ENCODE measurements at regions not wholly inside any gene's neighbourhood (a gene's known extent, or its start where the extent isn't known, plus 50 kb on each side); places are given as distances from the start of the nearest gene placed in this dataset.

DNA sequence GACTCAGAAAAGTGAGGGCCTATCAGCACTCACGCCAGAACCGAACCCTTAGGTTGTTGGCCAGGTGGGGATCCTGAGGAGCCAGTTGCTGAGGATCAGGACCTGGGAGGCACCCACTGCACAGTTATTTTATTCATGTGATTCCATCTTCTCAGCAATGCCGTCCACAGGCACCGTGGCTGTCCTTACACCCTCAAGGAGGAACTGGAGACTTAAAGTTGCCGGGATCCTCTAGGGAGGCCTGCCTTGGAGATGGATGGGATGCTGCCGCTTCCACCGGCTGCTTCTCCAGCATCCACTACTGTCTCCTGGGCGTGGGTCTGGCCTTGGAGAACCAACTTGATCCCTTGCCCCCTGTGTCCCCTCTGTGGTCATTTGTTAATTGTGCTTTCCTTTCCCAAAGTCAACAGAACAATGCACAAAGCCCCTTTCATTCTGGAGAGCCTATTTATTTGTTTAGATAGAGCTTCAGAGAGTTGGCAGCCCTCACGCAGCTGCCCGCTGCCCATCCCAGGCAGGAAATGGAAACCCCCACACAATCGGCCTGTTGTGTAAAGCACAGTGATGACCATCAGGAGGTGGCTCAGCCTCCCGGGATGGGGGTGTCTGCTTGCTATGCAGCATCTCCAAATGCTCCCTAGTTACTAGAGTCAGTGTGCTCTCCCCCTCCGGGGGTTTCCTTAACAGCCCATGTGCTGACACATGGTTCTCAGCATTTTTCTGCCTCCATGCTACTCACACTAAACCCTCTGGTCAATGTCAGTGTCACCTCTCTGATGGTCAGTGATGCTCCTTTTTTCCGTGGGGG lies 52.9 kb upstream of the IGFBP3 start:
- TF ChIP-seq, protein P1, sequence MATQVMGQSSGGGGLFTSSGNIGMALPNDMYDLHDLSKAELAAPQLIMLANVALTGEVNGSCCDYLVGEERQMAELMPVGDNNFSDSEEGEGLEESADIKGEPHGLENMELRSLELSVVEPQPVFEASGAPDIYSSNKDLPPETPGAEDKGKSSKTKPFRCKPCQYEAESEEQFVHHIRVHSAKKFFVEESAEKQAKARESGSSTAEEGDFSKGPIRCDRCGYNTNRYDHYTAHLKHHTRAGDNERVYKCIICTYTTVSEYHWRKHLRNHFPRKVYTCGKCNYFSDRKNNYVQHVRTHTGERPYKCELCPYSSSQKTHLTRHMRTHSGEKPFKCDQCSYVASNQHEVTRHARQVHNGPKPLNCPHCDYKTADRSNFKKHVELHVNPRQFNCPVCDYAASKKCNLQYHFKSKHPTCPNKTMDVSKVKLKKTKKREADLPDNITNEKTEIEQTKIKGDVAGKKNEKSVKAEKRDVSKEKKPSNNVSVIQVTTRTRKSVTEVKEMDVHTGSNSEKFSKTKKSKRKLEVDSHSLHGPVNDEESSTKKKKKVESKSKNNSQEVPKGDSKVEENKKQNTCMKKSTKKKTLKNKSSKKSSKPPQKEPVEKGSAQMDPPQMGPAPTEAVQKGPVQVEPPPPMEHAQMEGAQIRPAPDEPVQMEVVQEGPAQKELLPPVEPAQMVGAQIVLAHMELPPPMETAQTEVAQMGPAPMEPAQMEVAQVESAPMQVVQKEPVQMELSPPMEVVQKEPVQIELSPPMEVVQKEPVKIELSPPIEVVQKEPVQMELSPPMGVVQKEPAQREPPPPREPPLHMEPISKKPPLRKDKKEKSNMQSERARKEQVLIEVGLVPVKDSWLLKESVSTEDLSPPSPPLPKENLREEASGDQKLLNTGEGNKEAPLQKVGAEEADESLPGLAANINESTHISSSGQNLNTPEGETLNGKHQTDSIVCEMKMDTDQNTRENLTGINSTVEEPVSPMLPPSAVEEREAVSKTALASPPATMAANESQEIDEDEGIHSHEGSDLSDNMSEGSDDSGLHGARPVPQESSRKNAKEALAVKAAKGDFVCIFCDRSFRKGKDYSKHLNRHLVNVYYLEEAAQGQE (IDR thresholded peaks at IDR 0.05; ENCODE audit: unreplicated experiment) = no peak
- no peak for TF ChIP-seq CTCF (conservative IDR thresholded peaks at IDR 0.05; ENCODE audit: low read depth in 2 of 2)
- TF ChIP-seq EZH2phosphoT487 (IDR thresholded peaks at IDR 0.05; ENCODE audit: unreplicated experiment) = no peak
- TF ChIP-seq JUNB (IDR thresholded peaks at IDR 0.05; ENCODE audit: unreplicated experiment) = no peak
- no peak for TF ChIP-seq POLR2AphosphoS5 (IDR thresholded peaks at IDR 0.05; ENCODE audit: low read depth)
- no peak for TF ChIP-seq CREB1 (CRISPR knock-in tag; IDR thresholded peaks at IDR 0.05; ENCODE audit: low read depth)
- TF ChIP-seq EZH2 (IDR thresholded peaks at IDR 0.05; ENCODE audit: low read depth, unreplicated experiment) = no peak
- TF ChIP-seq ZNF114 (CRISPR knock-in tag; IDR thresholded peaks at IDR 0.05) = no peak
- TF ChIP-seq ZNF331 (CRISPR knock-in tag; IDR thresholded peaks at IDR 0.05; ENCODE audit: low read depth) = no peak
- no peak for TF ChIP-seq ETS1 (IDR thresholded peaks at IDR 0.05)
- no peak for TF ChIP-seq NANOG (IDR thresholded peaks at IDR 0.05; ENCODE audit: borderline replicate concordance)
